A549 (cell line): ENCODE measurements at regions not wholly inside any gene's neighbourhood (a gene's known extent, or its start where the extent isn't known, plus 50 kb on each side); places are given as distances from the start of the nearest gene placed in this dataset.
A peak's percentile ranks its signal among the peaks of the same experiment; 100 is the strongest.

ENCODE experiments used
- ATAC-seq, 2 experiments: fragments of 200-7000 bp in 1 of 2; fragments of >200 bp in 1 of 2; cut with Nextera tagmentation in 1 of 2; cut with Tn5 transposase in 1 of 2; 3 replicates each; pipeline versions ENCODE4 v1.8.0 to v1.9.1; 2018 to 2020; ENCODE audit warnings: mild to moderate bottlenecking in 1 of 2, moderate library complexity in 1 of 2
- CTCF ChIA-PET: fragments of 300-600 bp; sonication (Branson Sonifier 250); formaldehyde crosslinking; extraction: SDS; loops from one replicate; lab custom pipeline; 2021; ENCODE audit warnings: antibody characterized with exemption, inconsistent platforms; lab: Yijun Ruan, JAX
- POLR2A ChIA-PET: fragments of 350-600 bp; formaldehyde crosslinking; extraction: SDS; loops from one replicate; lab custom pipeline; 2021; ENCODE audit warnings: antibody characterized with exemption, inconsistent platforms; lab: Yijun Ruan, JAX
- DNase-seq, 2 experiments: peaks; one replicate each; pipeline versions ENCODE4 v3.0.0 to v3.0.0-alpha.2; 2011 to 2016; ENCODE audit warnings: low read depth in 1 of 2, low spot score in 1 of 2
- FAIRE-seq: peaks from 2 replicates; lab custom pipeline; 2011; peaks lifted over from hg19 to GRCh38; lab: Jason Lieb, UNC
- H3K27ac ChIP-seq, 2 experiments: fragments of >200 bp; sonication (Bioruptor Twin); formaldehyde crosslinking; 3 replicates each; pipeline ENCODE4 v1.5.1; 2016 to 2017
- H3K4me1 ChIP-seq: fragments of >200 bp; sonication (Bioruptor Twin); formaldehyde crosslinking; 3 replicates; pipeline ENCODE4 v1.6.1; 2016
- H3K4me2 ChIP-seq: fragments of >200 bp; sonication (Bioruptor Twin); formaldehyde crosslinking; 3 replicates; pipeline ENCODE4 v1.6.1; 2016
- H3K4me3 ChIP-seq: fragments of >200 bp; sonication (Bioruptor Twin); formaldehyde crosslinking; 3 replicates; pipeline ENCODE4 v1.5.1; 2016
- H3K9me3 ChIP-seq: fragments of >200 bp; sonication (Bioruptor Twin); formaldehyde crosslinking; 3 replicates; pipeline ENCODE4 v1.6.1; 2016
- CHD4 ChIP-seq: fragments of 200-600 bp; sonication (generic); IDR thresholded peaks from 2 replicates; pipeline ENCODE4 v1.6.1; 2016; ENCODE audit warnings: antibody characterized with exemption, mild to moderate bottlenecking, borderline replicate concordance
- EP300 ChIP-seq, 2 experiments: fragments of >200 bp; sonication (Bioruptor Twin); formaldehyde crosslinking; IDR thresholded peaks; 2 replicates in 1 of 2; 3 replicates in 1 of 2; pipeline ENCODE4 v1.6.1; 2016 to 2017
- FOSL2 ChIP-seq, 2 experiments: fragments of 450-650 bp in 1 of 2; fragments of >200 bp in 1 of 2; sonication (Bioruptor Twin) in 1 of 2; formaldehyde crosslinking; IDR thresholded peaks; 2 replicates each; pipeline versions ENCODE4 v1.5.0 to v1.6.1; 2016 to 2020; ENCODE audit warnings: mild to moderate bottlenecking in 1 of 2, moderate library complexity in 1 of 2
- HDAC2 ChIP-seq: fragments of 200-600 bp; sonication (generic); IDR thresholded peaks from 2 replicates; pipeline ENCODE4 v1.6.1; 2016
- HOXA7 ChIP-seq: fragments of 250-450 bp; sonication (Bioruptor Pico); IDR thresholded peaks from 2 replicates; pipeline ENCODE4 v1.5.0; 2020; ENCODE audit warnings: mild to moderate bottlenecking, moderate library complexity
- HOXB5 ChIP-seq: fragments of 250-450 bp; sonication (Bioruptor Pico); IDR thresholded peaks from 2 replicates; pipeline ENCODE4 v1.5.0; 2020; ENCODE audit warnings: mild to moderate bottlenecking, moderate library complexity
- JUN ChIP-seq, 2 experiments: fragments of >200 bp; sonication (Bioruptor Twin); formaldehyde crosslinking; IDR thresholded peaks; 2 replicates in 1 of 2; 3 replicates in 1 of 2; pipeline ENCODE4 v1.6.1; 2016 to 2017
- KDM5A ChIP-seq: fragments of 200-600 bp; sonication (generic); IDR thresholded peaks from 2 replicates; pipeline ENCODE4 v1.6.1; 2016; ENCODE audit warnings: antibody characterized with exemption, mild to moderate bottlenecking
- NPAS2 ChIP-seq: fragments of 250-450 bp; sonication (Bioruptor Pico); IDR thresholded peaks from 2 replicates; pipeline ENCODE4 v1.8.0; 2022; ENCODE audit warnings: mild to moderate bottlenecking, moderate library complexity, borderline replicate concordance
- NR3C1 ChIP-seq: fragments of >200 bp; sonication (Bioruptor Twin); formaldehyde crosslinking; IDR thresholded peaks from 3 replicates; pipeline ENCODE4 v1.6.1; 2017
- POLR2A ChIP-seq: IDR thresholded peaks from 2 replicates; pipeline ENCODE4 v1.6.1; 2012; ENCODE audit warnings: mild to moderate bottlenecking, low read length
- POLR2AphosphoS2 ChIP-seq: conservative IDR thresholded peaks from 2 replicates; pipeline ENCODE4 v1.6.1; 2012; ENCODE audit warnings: low read length, improper control_type of control experiment, inconsistent platforms
- RARB ChIP-seq: fragments of 250-450 bp; sonication (Bioruptor Pico); IDR thresholded peaks from 2 replicates; pipeline ENCODE4 v1.8.0; 2021; ENCODE audit warnings: mild to moderate bottlenecking, moderate library complexity
- RFX5 ChIP-seq: fragments of 450-650 bp; IDR thresholded peaks from 2 replicates; pipeline ENCODE4 v1.7.1; 2014; ENCODE audit warnings: antibody characterized with exemption, mild to moderate bottlenecking, moderate library complexity
- RNF2 ChIP-seq: fragments of 200-600 bp; sonication (generic); IDR thresholded peaks from 2 replicates; pipeline ENCODE4 v1.6.1; 2016; ENCODE audit warnings: low read depth, mild to moderate bottlenecking, antibody characterized with exemption, moderate library complexity, borderline replicate concordance
- SMC3 ChIP-seq: fragments of >200 bp; sonication (Bioruptor Twin); formaldehyde crosslinking; IDR thresholded peaks from 3 replicates; pipeline ENCODE4 v1.6.1; 2018; ENCODE audit warnings: inconsistent platforms
- SREBF2 ChIP-seq: fragments of 450-650 bp; IDR thresholded peaks from 2 replicates; pipeline ENCODE4 v1.6.1; 2014; ENCODE audit warnings: mild to moderate bottlenecking, moderate library complexity
- TFCP2L1 ChIP-seq: fragments of 250-450 bp; sonication (Bioruptor Pico); IDR thresholded peaks from 2 replicates; pipeline ENCODE4 v1.5.0; 2021; ENCODE audit warnings: mild to moderate bottlenecking
- TP53 ChIP-seq: fragments of 250-450 bp; sonication (Bioruptor Pico); IDR thresholded peaks from 2 replicates; pipeline ENCODE4 v1.5.0; 2021; ENCODE audit warnings: mild to moderate bottlenecking, moderate library complexity
- ZFP36 ChIP-seq: fragments of 450-650 bp; IDR thresholded peaks from 2 replicates; pipeline ENCODE4 v1.6.1; 2014; ENCODE audit warnings: borderline replicate concordance; ENCODE audit not compliant: partially characterized antibody
- ZSCAN20 ChIP-seq: fragments of 250-450 bp; sonication (Bioruptor Pico); IDR thresholded peaks from 2 replicates; pipeline ENCODE4 v1.8.0; 2022; ENCODE audit warnings: mild to moderate bottlenecking, moderate library complexity
- WGBS: methylation state at CpG from one replicate; pipeline ENCODE4 v1.1.6; 2017; ENCODE audit errors: missing lambda C conversion rate; 5-methylcytosine and 5-hydroxymethylcytosine counted together
- TF ChIP-seq, protein P1 (sequence below): IDR thresholded peaks from 2 replicates; pipeline ENCODE4 v1.6.1; 2012
- TF ChIP-seq, protein P2 (sequence below): fragments of >200 bp; sonication (Bioruptor Twin); formaldehyde crosslinking; IDR thresholded peaks from 3 replicates; pipeline ENCODE4 v1.6.1; 2016
- TF ChIP-seq, protein P3 (sequence below): IDR thresholded peaks from 2 replicates; pipeline ENCODE4 v1.6.1; 2012
- TF ChIP-seq, protein P4 (sequence below): IDR thresholded peaks from 2 replicates; pipeline ENCODE4 v1.6.1; 2012; ENCODE audit warnings: low read depth, borderline replicate concordance
- TF ChIP-seq, protein P5 (sequence below): fragments of 450-650 bp; IDR thresholded peaks from 2 replicates; pipeline ENCODE4 v1.6.1; 2014; ENCODE audit warnings: antibody characterized with exemption
- TF ChIP-seq, protein P6 (sequence below): fragments of 250-450 bp; sonication (Bioruptor Pico); IDR thresholded peaks from 2 replicates; pipeline ENCODE4 v1.5.0; 2020; ENCODE audit warnings: low read depth, mild to moderate bottlenecking, moderate library complexity
- TF ChIP-seq, protein P7 (sequence below): fragments of >200 bp; sonication (Bioruptor Twin); formaldehyde crosslinking; IDR thresholded peaks from 3 replicates; pipeline ENCODE4 v1.5.1; 2016

DNA sequence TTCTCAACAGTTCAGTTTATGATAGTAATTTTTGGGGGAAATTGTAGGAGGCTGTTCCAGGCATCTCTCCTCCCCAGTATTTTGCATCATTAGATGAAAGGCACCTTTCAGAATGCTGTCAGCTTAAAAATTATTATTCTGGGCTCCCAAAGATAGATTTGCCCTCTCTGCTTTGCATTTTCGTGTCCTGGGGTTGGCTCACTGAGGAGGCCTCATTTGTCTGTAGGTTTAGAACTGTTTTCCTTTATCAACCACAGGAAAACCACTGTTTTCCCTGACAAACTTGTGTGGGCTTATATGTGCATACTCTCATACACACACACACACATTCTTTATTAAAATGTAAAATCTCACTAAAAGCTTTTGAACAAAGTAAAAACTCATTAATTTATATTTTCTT is 197.2 kb upstream of the VCX3A start:
- DNase-seq (no peak), FAIRE-seq (no peak), ATAC-seq (no peak)
- Histone ChIP-seq H3K4me3 (no peak overlapping the region), H3K27ac (no peak overlapping the region), H3K9me3 (no peaks in the 10 kb centered on the region; the same call in 2 of the 3 replicates), H3K4me1 (no peaks in the 10 kb centered on the region), H3K4me2 (no peak overlapping the region)
- CTCF ChIA-PET = no interaction called here
- 0% methylated on average over 1 of the region's 1 CpG for WGBS
- no peak for TF ChIP-seq HOXB5 (CRISPR knock-in tag)
- TF ChIP-seq SREBF2 = no peak
- TF ChIP-seq, protein P1, sequence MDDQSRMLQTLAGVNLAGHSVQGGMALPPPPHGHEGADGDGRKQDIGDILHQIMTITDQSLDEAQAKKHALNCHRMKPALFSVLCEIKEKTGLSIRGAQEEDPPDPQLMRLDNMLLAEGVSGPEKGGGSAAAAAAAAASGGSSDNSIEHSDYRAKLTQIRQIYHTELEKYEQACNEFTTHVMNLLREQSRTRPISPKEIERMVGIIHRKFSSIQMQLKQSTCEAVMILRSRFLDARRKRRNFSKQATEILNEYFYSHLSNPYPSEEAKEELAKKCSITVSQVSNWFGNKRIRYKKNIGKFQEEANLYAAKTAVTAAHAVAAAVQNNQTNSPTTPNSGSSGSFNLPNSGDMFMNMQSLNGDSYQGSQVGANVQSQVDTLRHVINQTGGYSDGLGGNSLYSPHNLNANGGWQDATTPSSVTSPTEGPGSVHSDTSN = no peak
- no peak for TF ChIP-seq NPAS2 (CRISPR knock-in tag)
- no peak for TF ChIP-seq HOXA7 (CRISPR knock-in tag)
- TF ChIP-seq HDAC2 = no peak
- TF ChIP-seq, protein P2, sequence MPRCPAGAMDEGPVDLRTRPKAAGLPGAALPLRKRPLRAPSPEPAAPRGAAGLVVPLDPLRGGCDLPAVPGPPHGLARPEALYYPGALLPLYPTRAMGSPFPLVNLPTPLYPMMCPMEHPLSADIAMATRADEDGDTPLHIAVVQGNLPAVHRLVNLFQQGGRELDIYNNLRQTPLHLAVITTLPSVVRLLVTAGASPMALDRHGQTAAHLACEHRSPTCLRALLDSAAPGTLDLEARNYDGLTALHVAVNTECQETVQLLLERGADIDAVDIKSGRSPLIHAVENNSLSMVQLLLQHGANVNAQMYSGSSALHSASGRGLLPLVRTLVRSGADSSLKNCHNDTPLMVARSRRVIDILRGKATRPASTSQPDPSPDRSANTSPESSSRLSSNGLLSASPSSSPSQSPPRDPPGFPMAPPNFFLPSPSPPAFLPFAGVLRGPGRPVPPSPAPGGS = no peak
- TF ChIP-seq TFCP2L1 (CRISPR knock-in tag) = no peak
- TF ChIP-seq CHD4 = no peak
- TF ChIP-seq, protein P3, sequence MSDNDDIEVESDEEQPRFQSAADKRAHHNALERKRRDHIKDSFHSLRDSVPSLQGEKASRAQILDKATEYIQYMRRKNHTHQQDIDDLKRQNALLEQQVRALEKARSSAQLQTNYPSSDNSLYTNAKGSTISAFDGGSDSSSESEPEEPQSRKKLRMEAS = no peak
- TF ChIP-seq FOSL2 (IDR thresholded peaks at IDR 0.05) = no peak
- TF ChIP-seq FOSL2 (CRISPR knock-in tag; IDR thresholded peaks at IDR 0.05) = no peak
- TF ChIP-seq EP300 (IDR thresholded peaks at IDR 0.05) = no peak
- no peak for TF ChIP-seq JUN (IDR thresholded peaks at IDR 0.05)
- TF ChIP-seq RFX5 = no peak
- TF ChIP-seq SMC3 = no peak
- no peak for TF ChIP-seq ZFP36
- TF ChIP-seq ZSCAN20 (CRISPR knock-in tag) = no peak
- POLR2A ChIA-PET = no interaction called here

DNA sequence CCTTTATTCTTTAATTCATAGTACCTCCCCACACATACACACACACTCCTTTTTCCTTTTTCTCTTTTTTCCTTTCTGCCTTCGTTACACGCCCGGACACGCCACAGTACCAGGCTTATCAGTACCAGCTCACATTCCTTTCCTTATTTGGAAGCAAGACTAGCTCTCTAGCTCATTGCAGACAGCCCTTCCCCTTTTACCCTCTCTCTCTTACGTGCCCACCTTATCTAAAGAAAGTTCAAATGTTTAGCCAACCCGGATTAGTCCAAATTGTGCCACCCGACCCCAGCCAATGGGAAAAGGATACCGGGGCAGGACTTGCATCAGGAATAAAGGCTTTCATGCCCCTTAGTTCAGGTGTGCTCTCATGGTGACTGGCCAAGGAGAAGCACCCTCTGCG is 194.7 kb upstream of the VCX3A start:
- POLR2A ChIA-PET = no interaction called here
- TF ChIP-seq POLR2A (no peak), CHD4 (no peak), RARB (CRISPR knock-in tag) (no peak), POLR2AphosphoS2 (no peak), RNF2 (no peak), TP53 (CRISPR knock-in tag) (no peak), NR3C1 (no peak), KDM5A (no peak)
- TF ChIP-seq, protein P4, sequence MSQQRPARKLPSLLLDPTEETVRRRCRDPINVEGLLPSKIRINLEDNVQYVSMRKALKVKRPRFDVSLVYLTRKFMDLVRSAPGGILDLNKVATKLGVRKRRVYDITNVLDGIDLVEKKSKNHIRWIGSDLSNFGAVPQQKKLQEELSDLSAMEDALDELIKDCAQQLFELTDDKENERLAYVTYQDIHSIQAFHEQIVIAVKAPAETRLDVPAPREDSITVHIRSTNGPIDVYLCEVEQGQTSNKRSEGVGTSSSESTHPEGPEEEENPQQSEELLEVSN = no peak
- TF ChIP-seq, protein P5, sequence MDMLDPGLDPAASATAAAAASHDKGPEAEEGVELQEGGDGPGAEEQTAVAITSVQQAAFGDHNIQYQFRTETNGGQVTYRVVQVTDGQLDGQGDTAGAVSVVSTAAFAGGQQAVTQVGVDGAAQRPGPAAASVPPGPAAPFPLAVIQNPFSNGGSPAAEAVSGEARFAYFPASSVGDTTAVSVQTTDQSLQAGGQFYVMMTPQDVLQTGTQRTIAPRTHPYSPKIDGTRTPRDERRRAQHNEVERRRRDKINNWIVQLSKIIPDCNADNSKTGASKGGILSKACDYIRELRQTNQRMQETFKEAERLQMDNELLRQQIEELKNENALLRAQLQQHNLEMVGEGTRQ = no peak
- TF ChIP-seq, protein P6, sequence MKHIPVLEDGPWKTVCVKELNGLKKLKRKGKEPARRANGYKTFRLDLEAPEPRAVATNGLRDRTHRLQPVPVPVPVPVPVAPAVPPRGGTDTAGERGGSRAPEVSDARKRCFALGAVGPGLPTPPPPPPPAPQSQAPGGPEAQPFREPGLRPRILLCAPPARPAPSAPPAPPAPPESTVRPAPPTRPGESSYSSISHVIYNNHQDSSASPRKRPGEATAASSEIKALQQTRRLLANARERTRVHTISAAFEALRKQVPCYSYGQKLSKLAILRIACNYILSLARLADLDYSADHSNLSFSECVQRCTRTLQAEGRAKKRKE = no peak
- TF ChIP-seq, protein P7, sequence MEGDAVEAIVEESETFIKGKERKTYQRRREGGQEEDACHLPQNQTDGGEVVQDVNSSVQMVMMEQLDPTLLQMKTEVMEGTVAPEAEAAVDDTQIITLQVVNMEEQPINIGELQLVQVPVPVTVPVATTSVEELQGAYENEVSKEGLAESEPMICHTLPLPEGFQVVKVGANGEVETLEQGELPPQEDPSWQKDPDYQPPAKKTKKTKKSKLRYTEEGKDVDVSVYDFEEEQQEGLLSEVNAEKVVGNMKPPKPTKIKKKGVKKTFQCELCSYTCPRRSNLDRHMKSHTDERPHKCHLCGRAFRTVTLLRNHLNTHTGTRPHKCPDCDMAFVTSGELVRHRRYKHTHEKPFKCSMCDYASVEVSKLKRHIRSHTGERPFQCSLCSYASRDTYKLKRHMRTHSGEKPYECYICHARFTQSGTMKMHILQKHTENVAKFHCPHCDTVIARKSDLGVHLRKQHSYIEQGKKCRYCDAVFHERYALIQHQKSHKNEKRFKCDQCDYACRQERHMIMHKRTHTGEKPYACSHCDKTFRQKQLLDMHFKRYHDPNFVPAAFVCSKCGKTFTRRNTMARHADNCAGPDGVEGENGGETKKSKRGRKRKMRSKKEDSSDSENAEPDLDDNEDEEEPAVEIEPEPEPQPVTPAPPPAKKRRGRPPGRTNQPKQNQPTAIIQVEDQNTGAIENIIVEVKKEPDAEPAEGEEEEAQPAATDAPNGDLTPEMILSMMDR = no peak
- Histone ChIP-seq H3K4me2 (no peak overlapping the region), H3K4me3 (no peak overlapping the region), H3K4me1 (no peaks in the 10 kb centered on the region), H3K27ac (no peak overlapping the region), H3K9me3 (no peaks in the 10 kb centered on the region)
- 11% methylated on average over 9 of the region's 9 CpGs for WGBS
- no peak for ATAC-seq
- CTCF ChIA-PET = no interaction called here
- FAIRE-seq = peak; percentile 56
- no peak for DNase-seq
